K562 (cell line): ENCODE measurements at regions not wholly inside any gene's neighbourhood (a gene's known extent, or its start where the extent isn't known, plus 50 kb on each side); places are given as distances from the start of the nearest gene placed in this dataset.

Source experiments
- ATAC-seq: fragments of 200-7000 bp; cut with Tn5 transposase; 3 replicates; pipeline ENCODE4 v1.9.1; 2020; ENCODE audit warnings: moderate library complexity
- BruUV-seq: library from RNA; stranded (reverse); fragments of 400-500 nt; replicated peaks from 2 replicates; lab custom pipeline; 2021; lab: Mats Ljungman, UMichigan
- CTCF ChIA-PET: fragments of 300-600 bp; formaldehyde crosslinking; extraction: SDS; loops from one replicate; lab custom pipeline; 2021; ENCODE audit warnings: low intra/inter-chr PET ratio; lab: Yijun Ruan, JAX
- POLR2A ChIA-PET: fragments of 300-600, 350-650 bp; sonication (Branson Sonifier 250); formaldehyde crosslinking; extraction: SDS; loops from one replicate; lab custom pipeline; 2021; ENCODE audit warnings: antibody characterized with exemption, inconsistent platforms; lab: Yijun Ruan, JAX
- DNase-seq, 4 experiments: peaks; one replicate each; pipeline versions ENCODE4 v3.0.0 to v3.0.0-alpha.2; 2011 to 2018; ENCODE audit warnings: low spot score in 3 of 4, mixed read lengths in 3 of 4; ENCODE audit errors: extremely low read depth in 1 of 4
- FAIRE-seq: peaks from 2 replicates; lab custom pipeline; 2011; peaks lifted over from hg19 to GRCh38; lab: Jason Lieb, UNC
- H2AFZ ChIP-seq: 2 replicates; pipeline ENCODE4 v1.6.0; 2011; ENCODE audit warnings: low read depth, low read length, control low read depth, inconsistent platforms
- H3K27ac ChIP-seq: fragments of 200-600 bp; 3 replicates; pipeline ENCODE4 v1.8.0; 2011; ENCODE audit warnings: low read depth, mild to moderate bottlenecking, control low read depth, inconsistent platforms, low read length, moderate library complexity, mixed read lengths; ENCODE audit errors: extremely low read depth
- H3K27me3 ChIP-seq, 2 experiments: fragments of 300-600 bp in 1 of 2; 2 replicates in 1 of 2; 3 replicates in 1 of 2; pipeline versions ENCODE4 v1.6.0 to v1.8.0; 2011; ENCODE audit warnings: inconsistent platforms in 2 of 2, low read length in 2 of 2, mild to moderate bottlenecking in 1 of 2, mixed read lengths in 1 of 2, moderate library complexity in 1 of 2; ENCODE audit not compliant: control insufficient read depth in 2 of 2, insufficient read depth in 2 of 2
- H3K36me3 ChIP-seq: fragments of 300-600 bp; 3 replicates; pipeline ENCODE4 v1.8.0; 2011; ENCODE audit warnings: mild to moderate bottlenecking, low read length, inconsistent platforms; ENCODE audit not compliant: control insufficient read depth, insufficient read depth
- H3K4me1 ChIP-seq, 2 experiments: fragments of 200-600 bp in 1 of 2; replicated peaks in 1 of 2; 2 replicates in 1 of 2; 3 replicates in 1 of 2; pipeline versions ENCODE4 v1.5.1 to v1.8.0; 2011; ENCODE audit warnings: inconsistent platforms in 2 of 2, low read length in 2 of 2, mild to moderate bottlenecking in 1 of 2, mixed read lengths in 1 of 2, moderate library complexity in 1 of 2; ENCODE audit not compliant: control insufficient read depth in 2 of 2, insufficient read depth in 2 of 2
- H3K4me2 ChIP-seq: 2 replicates; pipeline ENCODE4 v1.6.1; 2011; ENCODE audit warnings: low read length, control low read depth, inconsistent platforms, mixed read lengths; ENCODE audit not compliant: insufficient read depth
- H3K4me3 ChIP-seq: fragments of 200-600 bp; sonication (generic), shearing (Covaris generic); 2 replicates; pipeline ENCODE4 v1.5.1; 2016; ENCODE audit warnings: control low read depth, inconsistent platforms
- H3K79me2 ChIP-seq: fragments of 200-600 bp; 3 replicates; pipeline ENCODE4 v1.8.0; 2011; ENCODE audit warnings: low read length, inconsistent platforms; ENCODE audit not compliant: control insufficient read depth, insufficient read depth
- H3K9ac ChIP-seq, 2 experiments: 2 replicates each; pipeline versions ENCODE4 v1.6.0 to v1.6.1; 2011; ENCODE audit warnings: low read depth in 2 of 2, low read length in 2 of 2, control low read depth in 1 of 2, inconsistent platforms in 1 of 2, mild to moderate bottlenecking in 1 of 2, mixed read lengths in 1 of 2; ENCODE audit not compliant: insufficient read depth in 1 of 2
- H3K9me1 ChIP-seq: one replicate; pipeline ENCODE4 v1.6.0; 2011; ENCODE audit warnings: inconsistent platforms, mild to moderate bottlenecking, low read length, moderate library complexity; ENCODE audit not compliant: control insufficient read depth, insufficient read depth
- H3K9me3 ChIP-seq: replicated peaks from 2 replicates; pipeline ENCODE4 v1.5.1; 2011; ENCODE audit warnings: low read depth, low read length, inconsistent platforms; ENCODE audit not compliant: control insufficient read depth, insufficient read depth
- H4K20me1 ChIP-seq: replicated peaks from 2 replicates; pipeline ENCODE4 v1.6.1; 2011; ENCODE audit warnings: low read length, inconsistent platforms, mixed read lengths; ENCODE audit not compliant: control insufficient read depth, insufficient read depth
- GABPB1 ChIP-seq: sonication (generic); formaldehyde crosslinking; IDR thresholded peaks from 2 replicates; pipeline ENCODE4 v1.8.0; 2022; ENCODE audit warnings: mild to moderate bottlenecking, missing genetic modification reagents
- L3MBTL2 ChIP-seq: fragments of 450-650 bp; IDR thresholded peaks from 2 replicates; pipeline ENCODE4 v1.6.1; 2016; ENCODE audit warnings: mild to moderate bottlenecking, moderate library complexity
- WGBS: fragments of 100-300 bp; shearing (Covaris generic); methylation state at CpG from one replicate; pipeline ENCODE4 v1.1.6; 2016; ENCODE audit warnings: low coverage, mixed read lengths; ENCODE audit not compliant: insufficient coverage; ENCODE audit errors: missing lambda C conversion rate; 5-methylcytosine and 5-hydroxymethylcytosine counted together
- in situ Hi-C: fragments of 300-500 bp; cut with MboI; formaldehyde crosslinking; loops from 4 replicates; pipeline ENCODE4 v1.15.0; 2018; ENCODE audit warnings: inconsistent platforms, mixed read lengths
- intact Hi-C: fragments of 100-400 bp; cut with micrococcal nuclease; formaldehyde crosslinking; loops from 2 replicates; pipeline ENCODE4 v1.14.2; 2022
- TF ChIP-seq, protein P1 (sequence below): fragments of 450-650 bp; IDR thresholded peaks from 2 replicates; pipeline ENCODE4 v1.6.1; 2016; ENCODE audit warnings: mild to moderate bottlenecking, moderate library complexity
- TF ChIP-seq, protein P2 (sequence below), 2 experiments: IDR thresholded peaks; 2 replicates each; pipeline ENCODE4 v1.6.1; 2011; ENCODE audit warnings: borderline replicate concordance in 1 of 2, control low read depth in 1 of 2, low read depth in 1 of 2, low read length in 1 of 2, mild to moderate bottlenecking in 1 of 2, mixed read lengths in 1 of 2, moderate library complexity in 1 of 2; ENCODE audit not compliant: insufficient read depth in 1 of 2, insufficient read length in 1 of 2, poor library complexity in 1 of 2, severe bottlenecking in 1 of 2; ENCODE audit errors: extremely low read depth in 1 of 2

DNA sequence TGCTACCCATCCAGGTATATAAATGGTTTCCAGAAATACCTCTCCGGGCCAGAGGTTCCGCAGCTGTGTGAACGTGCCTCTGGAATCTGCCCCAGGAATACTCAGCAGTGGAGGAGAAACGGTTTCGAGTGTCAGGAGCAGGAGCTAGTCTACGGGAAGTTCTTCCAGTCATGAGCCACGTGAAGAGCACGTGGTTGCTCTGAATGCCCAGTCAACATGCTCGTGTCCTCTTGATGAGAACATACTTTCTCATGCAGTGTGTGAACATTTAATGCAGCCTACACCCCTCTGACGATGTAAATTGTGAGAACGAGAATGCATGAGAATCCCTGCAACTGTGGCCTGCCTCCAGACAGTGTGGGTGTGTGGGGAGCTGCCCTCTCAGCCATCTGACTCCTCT is 277.0 kb upstream of the SHH start:
- H4K20me1 ChIP-seq: no peaks in the 10 kb centered on the region
- H3K9ac ChIP-seq: no peak overlapping the region
- FAIRE-seq (no peak), DNase-seq (no peak), ATAC-seq (no peak)
- BruUV-seq: no TSS peak
- in situ Hi-C loops (no loop called here), intact Hi-C loops (no loop called here)
- peaks cover 35 to 49% of the 10 kb centered on the region in 2 experiments for H3K27me3 ChIP-seq
- no peaks in the 10 kb centered on the region for H3K9me1 ChIP-seq
- no peak overlapping the region for H3K4me2 ChIP-seq
- H3K4me1 ChIP-seq: no peaks in the 10 kb centered on the region
- no peak overlapping the region for H3K27ac ChIP-seq
- ChIA-PET CTCF (no interaction called here), POLR2A (interaction anchor here (1.1 kb wide), 1 partner anchor 10 kb away, joined by 3 read pairs; no protein-coding TSS in a partner anchor)
- under 1% methylated on average over 11 of the region's 11 CpGs for WGBS
- TF ChIP-seq GABPB1: no peak
- peak; percentile 61; the same call in 1 of the 2 replicates for TF ChIP-seq L3MBTL2
- TF ChIP-seq, protein P1, sequence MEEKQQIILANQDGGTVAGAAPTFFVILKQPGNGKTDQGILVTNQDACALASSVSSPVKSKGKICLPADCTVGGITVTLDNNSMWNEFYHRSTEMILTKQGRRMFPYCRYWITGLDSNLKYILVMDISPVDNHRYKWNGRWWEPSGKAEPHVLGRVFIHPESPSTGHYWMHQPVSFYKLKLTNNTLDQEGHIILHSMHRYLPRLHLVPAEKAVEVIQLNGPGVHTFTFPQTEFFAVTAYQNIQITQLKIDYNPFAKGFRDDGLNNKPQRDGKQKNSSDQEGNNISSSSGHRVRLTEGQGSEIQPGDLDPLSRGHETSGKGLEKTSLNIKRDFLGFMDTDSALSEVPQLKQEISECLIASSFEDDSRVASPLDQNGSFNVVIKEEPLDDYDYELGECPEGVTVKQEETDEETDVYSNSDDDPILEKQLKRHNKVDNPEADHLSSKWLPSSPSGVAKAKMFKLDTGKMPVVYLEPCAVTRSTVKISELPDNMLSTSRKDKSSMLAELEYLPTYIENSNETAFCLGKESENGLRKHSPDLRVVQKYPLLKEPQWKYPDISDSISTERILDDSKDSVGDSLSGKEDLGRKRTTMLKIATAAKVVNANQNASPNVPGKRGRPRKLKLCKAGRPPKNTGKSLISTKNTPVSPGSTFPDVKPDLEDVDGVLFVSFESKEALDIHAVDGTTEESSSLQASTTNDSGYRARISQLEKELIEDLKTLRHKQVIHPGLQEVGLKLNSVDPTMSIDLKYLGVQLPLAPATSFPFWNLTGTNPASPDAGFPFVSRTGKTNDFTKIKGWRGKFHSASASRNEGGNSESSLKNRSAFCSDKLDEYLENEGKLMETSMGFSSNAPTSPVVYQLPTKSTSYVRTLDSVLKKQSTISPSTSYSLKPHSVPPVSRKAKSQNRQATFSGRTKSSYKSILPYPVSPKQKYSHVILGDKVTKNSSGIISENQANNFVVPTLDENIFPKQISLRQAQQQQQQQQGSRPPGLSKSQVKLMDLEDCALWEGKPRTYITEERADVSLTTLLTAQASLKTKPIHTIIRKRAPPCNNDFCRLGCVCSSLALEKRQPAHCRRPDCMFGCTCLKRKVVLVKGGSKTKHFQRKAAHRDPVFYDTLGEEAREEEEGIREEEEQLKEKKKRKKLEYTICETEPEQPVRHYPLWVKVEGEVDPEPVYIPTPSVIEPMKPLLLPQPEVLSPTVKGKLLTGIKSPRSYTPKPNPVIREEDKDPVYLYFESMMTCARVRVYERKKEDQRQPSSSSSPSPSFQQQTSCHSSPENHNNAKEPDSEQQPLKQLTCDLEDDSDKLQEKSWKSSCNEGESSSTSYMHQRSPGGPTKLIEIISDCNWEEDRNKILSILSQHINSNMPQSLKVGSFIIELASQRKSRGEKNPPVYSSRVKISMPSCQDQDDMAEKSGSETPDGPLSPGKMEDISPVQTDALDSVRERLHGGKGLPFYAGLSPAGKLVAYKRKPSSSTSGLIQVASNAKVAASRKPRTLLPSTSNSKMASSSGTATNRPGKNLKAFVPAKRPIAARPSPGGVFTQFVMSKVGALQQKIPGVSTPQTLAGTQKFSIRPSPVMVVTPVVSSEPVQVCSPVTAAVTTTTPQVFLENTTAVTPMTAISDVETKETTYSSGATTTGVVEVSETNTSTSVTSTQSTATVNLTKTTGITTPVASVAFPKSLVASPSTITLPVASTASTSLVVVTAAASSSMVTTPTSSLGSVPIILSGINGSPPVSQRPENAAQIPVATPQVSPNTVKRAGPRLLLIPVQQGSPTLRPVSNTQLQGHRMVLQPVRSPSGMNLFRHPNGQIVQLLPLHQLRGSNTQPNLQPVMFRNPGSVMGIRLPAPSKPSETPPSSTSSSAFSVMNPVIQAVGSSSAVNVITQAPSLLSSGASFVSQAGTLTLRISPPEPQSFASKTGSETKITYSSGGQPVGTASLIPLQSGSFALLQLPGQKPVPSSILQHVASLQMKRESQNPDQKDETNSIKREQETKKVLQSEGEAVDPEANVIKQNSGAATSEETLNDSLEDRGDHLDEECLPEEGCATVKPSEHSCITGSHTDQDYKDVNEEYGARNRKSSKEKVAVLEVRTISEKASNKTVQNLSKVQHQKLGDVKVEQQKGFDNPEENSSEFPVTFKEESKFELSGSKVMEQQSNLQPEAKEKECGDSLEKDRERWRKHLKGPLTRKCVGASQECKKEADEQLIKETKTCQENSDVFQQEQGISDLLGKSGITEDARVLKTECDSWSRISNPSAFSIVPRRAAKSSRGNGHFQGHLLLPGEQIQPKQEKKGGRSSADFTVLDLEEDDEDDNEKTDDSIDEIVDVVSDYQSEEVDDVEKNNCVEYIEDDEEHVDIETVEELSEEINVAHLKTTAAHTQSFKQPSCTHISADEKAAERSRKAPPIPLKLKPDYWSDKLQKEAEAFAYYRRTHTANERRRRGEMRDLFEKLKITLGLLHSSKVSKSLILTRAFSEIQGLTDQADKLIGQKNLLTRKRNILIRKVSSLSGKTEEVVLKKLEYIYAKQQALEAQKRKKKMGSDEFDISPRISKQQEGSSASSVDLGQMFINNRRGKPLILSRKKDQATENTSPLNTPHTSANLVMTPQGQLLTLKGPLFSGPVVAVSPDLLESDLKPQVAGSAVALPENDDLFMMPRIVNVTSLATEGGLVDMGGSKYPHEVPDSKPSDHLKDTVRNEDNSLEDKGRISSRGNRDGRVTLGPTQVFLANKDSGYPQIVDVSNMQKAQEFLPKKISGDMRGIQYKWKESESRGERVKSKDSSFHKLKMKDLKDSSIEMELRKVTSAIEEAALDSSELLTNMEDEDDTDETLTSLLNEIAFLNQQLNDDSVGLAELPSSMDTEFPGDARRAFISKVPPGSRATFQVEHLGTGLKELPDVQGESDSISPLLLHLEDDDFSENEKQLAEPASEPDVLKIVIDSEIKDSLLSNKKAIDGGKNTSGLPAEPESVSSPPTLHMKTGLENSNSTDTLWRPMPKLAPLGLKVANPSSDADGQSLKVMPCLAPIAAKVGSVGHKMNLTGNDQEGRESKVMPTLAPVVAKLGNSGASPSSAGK: peak; percentile 38; the same call in 1 of the 2 replicates
- TF ChIP-seq, protein P2, sequence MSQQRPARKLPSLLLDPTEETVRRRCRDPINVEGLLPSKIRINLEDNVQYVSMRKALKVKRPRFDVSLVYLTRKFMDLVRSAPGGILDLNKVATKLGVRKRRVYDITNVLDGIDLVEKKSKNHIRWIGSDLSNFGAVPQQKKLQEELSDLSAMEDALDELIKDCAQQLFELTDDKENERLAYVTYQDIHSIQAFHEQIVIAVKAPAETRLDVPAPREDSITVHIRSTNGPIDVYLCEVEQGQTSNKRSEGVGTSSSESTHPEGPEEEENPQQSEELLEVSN (IDR thresholded peaks at IDR 0.05; ENCODE audit: borderline replicate concordance in 1 of 2, extremely low read depth in 1 of 2, insufficient read depth in 1 of 2, insufficient read length in 1 of 2, low read depth in 1 of 2, low read length in 1 of 2, poor library complexity in 1 of 2, severe bottlenecking in 1 of 2): peak in 1 of 2 experiments; percentile 18
- H3K36me3 ChIP-seq: no peaks in the 10 kb centered on the region
- no peak overlapping the region for H2AFZ ChIP-seq
- no peaks in the 10 kb centered on the region for H3K79me2 ChIP-seq
- no peak overlapping the region for H3K4me3 ChIP-seq
- H3K9me3 ChIP-seq: no peaks in the 10 kb centered on the region
